Neuronal stem cell (in vitro differentiated cells): ENCODE measurements at regions not wholly inside any gene's neighbourhood (a gene's known extent, or its start where the extent isn't known, plus 50 kb on each side); places are given as distances from the start of the nearest gene placed in this dataset.

Source experiments
- DNase-seq: peaks from one replicate; pipeline ENCODE4 v3.0.0-alpha.2; 2013; ENCODE audit warnings: low spot score
- H2AFZ ChIP-seq: one replicate; pipeline ENCODE4 v1.6.1; 2013; ENCODE audit warnings: mild to moderate bottlenecking, low read length, inconsistent platforms
- H2AK5ac ChIP-seq: 2 replicates; pipeline ENCODE4 v1.6.1; 2013; ENCODE audit warnings: low read depth, mild to moderate bottlenecking, inconsistent platforms, low read length, moderate library complexity, mixed read lengths
- H2BK120ac ChIP-seq: 2 replicates; pipeline ENCODE4 v1.6.1; 2013; ENCODE audit warnings: low read depth, mild to moderate bottlenecking, inconsistent platforms, low read length, moderate library complexity, mixed read lengths
- H2BK12ac ChIP-seq: one replicate; pipeline ENCODE4 v1.6.1; 2013; ENCODE audit warnings: low read length, inconsistent platforms
- H2BK15ac ChIP-seq: 2 replicates; pipeline ENCODE4 v1.6.1; 2013; ENCODE audit warnings: mild to moderate bottlenecking, low read length, inconsistent platforms, mixed read lengths
- H2BK5ac ChIP-seq: one replicate; pipeline ENCODE4 v1.6.1; 2013; ENCODE audit warnings: inconsistent platforms, mild to moderate bottlenecking, low read length, moderate library complexity
- H3K14ac ChIP-seq: one replicate; pipeline ENCODE4 v1.6.1; 2013; ENCODE audit warnings: low read length, inconsistent platforms
- H3K18ac ChIP-seq: 2 replicates; pipeline ENCODE4 v1.6.1; 2013; ENCODE audit warnings: low read length, inconsistent platforms
- H3K23ac ChIP-seq: 2 replicates; pipeline ENCODE4 v1.6.1; 2013; ENCODE audit warnings: low read depth, mild to moderate bottlenecking, mixed read lengths, low read length, inconsistent platforms; ENCODE audit not compliant: poor library complexity
- H3K27ac ChIP-seq: replicated peaks from 3 replicates; pipeline ENCODE4 v1.5.1; 2013; ENCODE audit warnings: low read length, inconsistent platforms
- H3K27me3 ChIP-seq, 3 experiments: 2 replicates each; pipeline ENCODE4 v1.6.1; 2013; ENCODE audit warnings: low read length in 3 of 3, mild to moderate bottlenecking in 2 of 3, inconsistent platforms in 1 of 3, low read depth in 1 of 3, mixed read lengths in 1 of 3, moderate library complexity in 1 of 3; ENCODE audit not compliant: control insufficient read depth in 3 of 3, insufficient read depth in 3 of 3
- H3K36me3 ChIP-seq, 2 donors: replicated peaks in 1 of 2; 2 replicates each; pipeline ENCODE4 v1.6.1; 2013; ENCODE audit warnings: low read length in 2 of 2; ENCODE audit not compliant: control insufficient read depth in 2 of 2, insufficient read depth in 2 of 2
- H3K4ac ChIP-seq: 2 replicates; pipeline ENCODE4 v1.6.1; 2013; ENCODE audit warnings: inconsistent platforms, mild to moderate bottlenecking, low read length, moderate library complexity
- H3K4me1 ChIP-seq, 2 donors: 1 replicate in 1 of 2; 2 replicates in 1 of 2; pipeline ENCODE4 v1.6.1; 2013; ENCODE audit warnings: low read length in 2 of 2, low read depth in 1 of 2; ENCODE audit not compliant: control insufficient read depth in 2 of 2, insufficient read depth in 1 of 2
- H3K4me2 ChIP-seq: one replicate; pipeline ENCODE4 v1.6.1; 2013; ENCODE audit warnings: mild to moderate bottlenecking, low read length, inconsistent platforms; ENCODE audit not compliant: insufficient read depth, poor library complexity, severe bottlenecking
- H3K4me3 ChIP-seq, 2 donors: 2 replicates each; pipeline ENCODE4 v1.5.1; 2013; ENCODE audit warnings: low read length in 2 of 2, mild to moderate bottlenecking in 2 of 2, inconsistent platforms in 1 of 2, moderate library complexity in 1 of 2
- H3K79me1 ChIP-seq: one replicate; pipeline ENCODE4 v1.6.1; 2013; ENCODE audit warnings: low read depth, mild to moderate bottlenecking, inconsistent platforms, low read length, moderate library complexity
- H3K9ac ChIP-seq: one replicate; pipeline ENCODE4 v1.6.1; 2013; ENCODE audit warnings: mild to moderate bottlenecking, low read depth, low read length, inconsistent platforms; ENCODE audit not compliant: poor library complexity
- H3K9me3 ChIP-seq, 2 donors: replicated peaks in 1 of 2; 2 replicates each; pipeline versions ENCODE3 to v1.6.1; 2013; ENCODE audit warnings: low read length in 2 of 2, mild to moderate bottlenecking in 2 of 2, inconsistent platforms in 1 of 2, low read depth in 1 of 2, mixed read lengths in 1 of 2, moderate library complexity in 1 of 2; ENCODE audit not compliant: control insufficient read depth in 2 of 2, insufficient read depth in 1 of 2
- H4K8ac ChIP-seq: one replicate; pipeline ENCODE4 v1.6.1; 2013; ENCODE audit warnings: low read depth, mild to moderate bottlenecking, inconsistent platforms, low read length, moderate library complexity
- H4K91ac ChIP-seq: one replicate; pipeline ENCODE4 v1.6.1; 2013; ENCODE audit warnings: low read length, low read depth, mild to moderate bottlenecking, inconsistent platforms; ENCODE audit not compliant: poor library complexity
- WGBS, 2 donors: extraction: QIAGEN DNeasy Blood & Tissue Kit; methylation state at CpG; one replicate each; pipeline ENCODE4 v1.1.7; 2013; ENCODE audit warnings: missing lambda C conversion rate in 2 of 2, mixed read lengths in 1 of 2; ENCODE audit not compliant: insufficient read length in 2 of 2, insufficient replicate concordance in 1 of 2; ENCODE audit errors: extremely low coverage in 2 of 2; 5-methylcytosine and 5-hydroxymethylcytosine counted together

- no peak overlapping the region for H2BK15ac ChIP-seq
- WGBS, 2 donors: no CpG with 5 or more reads among the region's 2 CpGs
- H2AFZ ChIP-seq: no peak overlapping the region
- H3K14ac ChIP-seq: no peak overlapping the region
- H3K4me3 ChIP-seq: no peak overlapping the region
- H3K9ac ChIP-seq: no peak overlapping the region
- no peak overlapping the region for H3K4me2 ChIP-seq
- H3K36me3 ChIP-seq: no peaks in the 10 kb centered on the region
- no peak overlapping the region for H2BK5ac ChIP-seq
- H3K4ac ChIP-seq: no peak overlapping the region
- DNase-seq: no peak
- no peak overlapping the region for H2AK5ac ChIP-seq
- H3K18ac ChIP-seq: no peak overlapping the region
- no peak overlapping the region for H2BK12ac ChIP-seq
- no peak overlapping the region for H3K23ac ChIP-seq
- H3K27ac ChIP-seq: no peak overlapping the region
- H4K8ac ChIP-seq: no peak overlapping the region
- H3K79me1 ChIP-seq: no peaks in the 10 kb centered on the region
- H3K9me3 ChIP-seq: no peaks in the 10 kb centered on the region
- no peak overlapping the region for H2BK120ac ChIP-seq
- H4K91ac ChIP-seq: no peak overlapping the region
- H3K27me3 ChIP-seq: no peaks in the 10 kb centered on the region
- H3K4me1 ChIP-seq: no peaks in the 10 kb centered on the region
Observed at GRCh38 chr3:20808864-20809263, 622.9 kb upstream of the SGO1 start.

GRCh38 chr3:20798666-20799065, 612.7 kb upstream of the SGO1 start:
- no peak overlapping the region for H3K9ac ChIP-seq
- H3K79me1 ChIP-seq: no peaks in the 10 kb centered on the region
- no peak overlapping the region for H3K14ac ChIP-seq
- no peak for DNase-seq
- no peak overlapping the region for H3K4me3 ChIP-seq
- no peak overlapping the region for H2BK15ac ChIP-seq
- no peak overlapping the region for H2BK12ac ChIP-seq
- no peak overlapping the region for H3K18ac ChIP-seq
- no peak overlapping the region for H3K23ac ChIP-seq
- H2AFZ ChIP-seq: no peak overlapping the region
- H3K36me3 ChIP-seq: no peaks in the 10 kb centered on the region
- H3K27me3 ChIP-seq: no peaks in the 10 kb centered on the region
- no peaks in the 10 kb centered on the region for H3K4me1 ChIP-seq
- H2BK5ac ChIP-seq: no peak overlapping the region
- H3K9me3 ChIP-seq: no peaks in the 10 kb centered on the region
- no peak overlapping the region for H3K4me2 ChIP-seq
- H2AK5ac ChIP-seq: no peak overlapping the region
- H3K4ac ChIP-seq: no peak overlapping the region
- no peak overlapping the region for H4K91ac ChIP-seq
- no peak overlapping the region for H3K27ac ChIP-seq
- no peak overlapping the region for H4K8ac ChIP-seq
- H2BK120ac ChIP-seq: no peak overlapping the region
- WGBS, 2 donors: no CpG with 5 or more reads among the region's 1 CpG

- H3K4ac ChIP-seq: no peak overlapping the region
- no peak overlapping the region for H3K4me3 ChIP-seq
- no peak overlapping the region for H3K23ac ChIP-seq
- H3K27me3 ChIP-seq: no peaks in the 10 kb centered on the region
- WGBS, 2 donors: 100% methylated on average over 2 of the region's 4 CpGs; no CpG with 5 or more reads in 1 of the 2 donors
- H3K79me1 ChIP-seq: no peaks in the 10 kb centered on the region
- no peak overlapping the region for H3K18ac ChIP-seq
- H2AFZ ChIP-seq: no peak overlapping the region
- H3K9ac ChIP-seq: no peak overlapping the region
- no peak overlapping the region for H2BK5ac ChIP-seq
- H4K8ac ChIP-seq: no peak overlapping the region
- H2BK12ac ChIP-seq: no peak overlapping the region
- DNase-seq: no peak
- no peak overlapping the region for H2BK15ac ChIP-seq
- H4K91ac ChIP-seq: no peak overlapping the region
- no peak overlapping the region for H2BK120ac ChIP-seq
- H2AK5ac ChIP-seq: no peak overlapping the region
- H3K27ac ChIP-seq: no peak overlapping the region
- no peak overlapping the region for H3K4me2 ChIP-seq
- H3K36me3 ChIP-seq: no peaks in the 10 kb centered on the region
- no peaks in the 10 kb centered on the region for H3K4me1 ChIP-seq
- H3K14ac ChIP-seq: no peak overlapping the region
- peaks cover 0 to 2% of the 10 kb centered on the region in 2 donors for H3K9me3 ChIP-seq
Observed at GRCh38 chr3:20787005-20787404, 601.0 kb upstream of the SGO1 start.

DNA sequence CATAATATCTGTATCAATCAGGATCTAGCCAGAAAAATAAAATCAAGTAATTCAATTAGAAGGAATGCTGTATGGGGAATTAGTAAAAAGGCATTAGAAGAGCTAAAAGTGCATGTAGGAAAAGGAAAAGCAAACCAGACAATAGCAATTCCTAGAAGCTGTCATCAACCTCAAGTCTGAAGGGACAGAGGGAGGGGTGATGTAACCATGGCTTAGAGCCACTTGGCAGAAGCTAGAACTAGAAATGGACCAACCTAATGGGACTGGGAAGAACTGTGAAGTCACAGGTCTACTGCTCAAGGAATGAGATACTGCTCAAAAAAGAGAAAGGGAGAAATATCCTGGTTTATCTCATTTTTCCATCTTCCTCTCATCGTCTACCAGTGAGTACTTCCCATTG, 590.7 kb upstream of the SGO1 start:
- no CpG with 5 or more reads among the region's 1 CpG for WGBS, 2 donors
- H3K18ac ChIP-seq: no peak overlapping the region

More for the DNA sequence above, 590.7 kb upstream of the SGO1 start:
- H4K91ac ChIP-seq: no peak overlapping the region
- H3K27me3 ChIP-seq: no peaks in the 10 kb centered on the region
- no peak for DNase-seq
- H2BK120ac ChIP-seq: no peak overlapping the region
- no peak overlapping the region for H2BK5ac ChIP-seq
- H3K9me3 ChIP-seq: no peaks in the 10 kb centered on the region
- H3K4me2 ChIP-seq: no peak overlapping the region
- no peak overlapping the region for H3K27ac ChIP-seq
- H3K9ac ChIP-seq: no peak overlapping the region
- H2BK12ac ChIP-seq: no peak overlapping the region
- no peak overlapping the region for H3K4me3 ChIP-seq
- no peak overlapping the region for H3K23ac ChIP-seq
- H3K79me1 ChIP-seq: no peaks in the 10 kb centered on the region
- no peak overlapping the region for H2AFZ ChIP-seq
- H2BK15ac ChIP-seq: no peak overlapping the region
- H3K14ac ChIP-seq: no peak overlapping the region
- H3K4me1 ChIP-seq: no peaks in the 10 kb centered on the region
- no peaks in the 10 kb centered on the region for H3K36me3 ChIP-seq
- no peak overlapping the region for H2AK5ac ChIP-seq
- H4K8ac ChIP-seq: no peak overlapping the region
- H3K4ac ChIP-seq: no peak overlapping the region
